IPS DF 6.9 (cell line): ENCODE measurements at regions not wholly inside any gene's neighbourhood (a gene's known extent, or its start where the extent isn't known, plus 50 kb on each side); places are given as distances from the start of the nearest gene placed in this dataset.
"Not testable (repeated sequence)": the region's sequence is repeated elsewhere in the genome, so short reads cannot be mapped to it uniquely, and the experiment has no call there.

Experiments used
- DNase-seq: peaks from one replicate; pipeline ENCODE4 v3.0.0-alpha.2; 2013; ENCODE audit warnings: low read depth, low spot score
- H3K27ac ChIP-seq: one replicate; pipeline ENCODE4 v1.5.1; 2013; ENCODE audit warnings: low read length, control low read depth
- H3K27me3 ChIP-seq: 2 replicates; pipeline ENCODE4 v1.6.1; 2013; ENCODE audit warnings: mild to moderate bottlenecking, low read length; ENCODE audit not compliant: control insufficient read depth, insufficient read depth
- H3K36me3 ChIP-seq: 2 replicates; pipeline ENCODE4 v1.6.1; 2013; ENCODE audit warnings: low read length; ENCODE audit not compliant: control insufficient read depth, insufficient read depth
- H3K4me1 ChIP-seq: 2 replicates; pipeline ENCODE4 v1.6.1; 2013; ENCODE audit warnings: low read length; ENCODE audit not compliant: control insufficient read depth, insufficient read depth
- H3K4me3 ChIP-seq: 2 replicates; pipeline ENCODE4 v1.5.1; 2013; ENCODE audit warnings: mild to moderate bottlenecking, low read length
- H3K9me3 ChIP-seq: 2 replicates; pipeline ENCODE4 v1.6.1; 2013; ENCODE audit warnings: low read length, inconsistent platforms; ENCODE audit not compliant: control insufficient read depth, insufficient read depth
- WGBS: extraction: QIAGEN DNeasy Blood & Tissue Kit; methylation state at CpG from one replicate; pipeline ENCODE4 v1.1.7; 2013; ENCODE audit warnings: mixed read lengths, missing lambda C conversion rate; ENCODE audit not compliant: insufficient read length, insufficient coverage; 5-methylcytosine and 5-hydroxymethylcytosine counted together

DNA sequence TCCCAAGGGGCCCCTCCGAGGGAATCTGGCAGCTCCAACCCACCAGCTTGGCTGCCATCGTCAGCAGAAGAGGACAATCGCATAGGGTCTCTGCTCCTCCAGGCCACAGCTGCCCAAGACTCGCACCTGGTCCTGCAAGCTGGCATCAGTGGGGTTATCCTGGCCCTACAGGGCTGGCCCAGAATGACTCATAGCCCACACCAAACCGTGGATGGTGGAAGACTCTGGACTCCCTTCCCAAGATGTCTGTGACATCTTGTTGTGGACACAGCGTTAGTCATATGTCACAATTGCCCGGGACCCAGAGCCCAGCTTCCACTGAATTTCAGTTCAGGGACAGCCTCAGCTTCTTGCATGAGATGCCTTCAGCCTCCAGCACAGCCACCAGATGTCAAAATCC lies 91.5 kb upstream of the CUX1 start:
- no peak for DNase-seq
- H3K27me3 ChIP-seq: no peaks in the 10 kb centered on the region
- H3K4me3 ChIP-seq: no peak overlapping the region
- H3K4me1 ChIP-seq: no peaks in the 10 kb centered on the region
- no CpG with 5 or more reads among the region's 7 CpGs for WGBS
- no peak overlapping the region for H3K27ac ChIP-seq
- no peaks in the 10 kb centered on the region for H3K9me3 ChIP-seq
- H3K36me3 ChIP-seq: no peaks in the 10 kb centered on the region

DNA sequence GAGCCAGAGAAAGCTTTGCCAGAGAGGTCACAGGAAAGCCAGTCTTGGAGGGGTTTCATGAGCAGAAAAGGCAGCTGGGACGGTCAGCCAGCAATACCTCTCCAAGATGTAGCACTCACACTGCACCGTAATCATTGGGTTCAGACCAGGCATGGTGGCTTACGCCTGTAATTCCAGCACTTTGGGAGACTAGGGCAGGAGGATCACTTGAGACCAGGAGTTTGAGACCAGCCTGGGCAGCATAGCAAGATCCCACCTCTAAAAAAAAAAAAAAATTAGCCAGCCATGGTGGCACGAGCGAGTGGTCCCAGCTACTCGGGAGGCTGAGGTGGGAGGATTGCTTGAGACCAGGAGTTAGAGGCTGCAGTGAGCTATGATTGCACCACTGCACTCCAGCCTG lies 90.2 kb upstream of the CUX1 start:
- H3K9me3 ChIP-seq: no peaks in the 10 kb centered on the region
- H3K4me3 ChIP-seq: no peak overlapping the region
- no peak for DNase-seq
- WGBS: no CpG with 5 or more reads among the region's 6 CpGs
- no peaks in the 10 kb centered on the region for H3K27me3 ChIP-seq
- H3K36me3 ChIP-seq: no peaks in the 10 kb centered on the region
- peaks cover 2% of the 10 kb centered on the region; the same call in 1 of the 2 replicates for H3K4me1 ChIP-seq
- H3K27ac ChIP-seq: no peak overlapping the region

GRCh38 chr7:101728128-101728527 lies 89.3 kb upstream of the CUX1 start:
- no peak for DNase-seq
- WGBS: no CpG with 5 or more reads among the region's 10 CpGs
- Histone ChIP-seq H3K36me3 (no peaks in the 10 kb centered on the region), H3K9me3 (no peaks in the 10 kb centered on the region), H3K4me3 (no peak overlapping the region), H3K27ac (no peak overlapping the region), H3K4me1 (peaks cover 2% of the 10 kb centered on the region; the same call in 1 of the 2 replicates), H3K27me3 (no peaks in the 10 kb centered on the region)

- WGBS: no CpG with 5 or more reads among the region's 6 CpGs
- not testable (repeated sequence) for H3K36me3 ChIP-seq, H3K4me3 ChIP-seq, H3K4me1 ChIP-seq, H3K27ac ChIP-seq, DNase-seq, H3K9me3 ChIP-seq, H3K27me3 ChIP-seq
Observed at GRCh38 chr7:101728873-101729240, 88.6 kb upstream of the CUX1 start.

DNA sequence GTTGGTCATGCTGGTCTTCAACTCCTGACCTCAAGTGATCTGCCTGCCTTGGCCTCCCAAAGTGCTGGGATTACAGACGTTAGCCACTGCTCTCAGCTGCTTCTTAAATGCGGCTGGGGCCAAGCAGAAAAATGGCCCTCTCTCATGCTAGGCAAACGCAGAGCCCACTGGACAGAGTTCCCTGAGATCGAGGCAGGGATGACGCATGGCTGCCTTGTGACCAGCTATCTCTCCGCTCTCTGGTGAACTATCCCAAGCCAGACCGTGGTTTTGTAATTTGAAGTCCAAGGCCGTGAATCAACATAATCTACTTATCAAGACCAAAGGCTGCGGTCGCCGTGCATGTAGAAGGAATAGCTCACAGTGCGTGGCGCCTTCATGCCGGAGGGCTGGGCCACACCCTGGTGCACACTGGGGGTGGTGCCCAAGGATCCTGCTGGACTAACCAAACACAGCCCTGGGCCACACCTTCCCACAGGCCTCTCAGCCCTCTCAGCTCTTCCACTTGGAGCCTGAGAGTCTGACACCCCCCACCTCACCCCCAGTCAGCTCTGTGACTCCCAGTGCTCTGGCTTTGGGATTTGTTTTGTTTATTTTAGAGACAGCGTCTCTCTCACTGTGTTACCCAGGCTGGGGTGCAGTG lies 88.1 kb upstream of the CUX1 start:
- Histone ChIP-seq H3K4me3 (no peak overlapping the region), H3K27me3 (no peaks in the 10 kb centered on the region), H3K4me1 (peaks cover 4% of the 10 kb centered on the region), H3K9me3 (no peaks in the 10 kb centered on the region), H3K27ac (no peak overlapping the region), H3K36me3 (no peaks in the 10 kb centered on the region)
- no CpG with 5 or more reads among the region's 15 CpGs for WGBS
- no peak for DNase-seq

DNA sequence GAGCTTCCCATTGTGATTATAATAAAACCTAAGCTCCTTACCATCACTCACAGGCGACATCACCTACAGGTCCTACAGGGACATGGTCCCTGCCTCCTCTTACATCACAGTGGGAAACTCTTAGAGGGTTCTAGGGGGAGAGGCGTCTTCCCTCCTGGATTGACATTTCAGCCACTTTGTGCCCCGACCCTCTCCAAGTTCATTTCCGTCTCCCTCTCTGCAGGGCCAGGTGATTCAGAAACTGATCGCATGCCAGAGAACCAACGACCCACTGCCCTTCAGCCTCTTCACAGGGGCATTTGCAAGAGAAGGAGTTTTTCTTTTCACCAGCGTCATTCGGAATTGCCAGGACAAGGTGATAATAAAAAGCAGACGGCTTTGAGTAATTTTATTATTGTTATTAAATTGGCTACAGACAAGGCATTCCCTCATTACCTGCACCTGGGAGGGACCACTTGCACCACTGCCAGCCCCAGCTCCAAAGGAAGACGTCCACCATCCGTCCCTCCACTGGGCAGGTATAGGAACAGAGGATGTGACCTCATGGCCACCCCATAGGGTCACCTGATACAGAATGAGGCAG lies 85.8 kb upstream of the CUX1 start:
- no peak for DNase-seq
- peaks cover 4% of the 10 kb centered on the region for H3K4me1 ChIP-seq
- no peak overlapping the region for H3K27ac ChIP-seq
- H3K36me3 ChIP-seq: no peaks in the 10 kb centered on the region
- H3K27me3 ChIP-seq: no peaks in the 10 kb centered on the region
- H3K9me3 ChIP-seq: no peaks in the 10 kb centered on the region
- H3K4me3 ChIP-seq: no peak overlapping the region
- WGBS: no CpG with 5 or more reads among the region's 11 CpGs

- H3K4me3 ChIP-seq: no peak overlapping the region
- no peaks in the 10 kb centered on the region for H3K36me3 ChIP-seq
- no CpG with 5 or more reads among the region's 24 CpGs for WGBS
- DNase-seq: no peak
- peaks cover 4% of the 10 kb centered on the region for H3K4me1 ChIP-seq
- no peaks in the 10 kb centered on the region for H3K9me3 ChIP-seq
- no peak overlapping the region for H3K27ac ChIP-seq
- no peaks in the 10 kb centered on the region for H3K27me3 ChIP-seq
Observed at GRCh38 chr7:101733713-101734475, 83.5 kb upstream of the CUX1 start.

GRCh38 chr7:101736084-101736483 lies 81.3 kb upstream of the CUX1 start:
- H3K36me3 ChIP-seq: no peaks in the 10 kb centered on the region
- no CpG with 5 or more reads among the region's 3 CpGs for WGBS
- H3K27me3 ChIP-seq: no peaks in the 10 kb centered on the region
- no peak overlapping the region for H3K27ac ChIP-seq
- no peak overlapping the region for H3K4me3 ChIP-seq
- no peaks in the 10 kb centered on the region for H3K9me3 ChIP-seq
- DNase-seq: no peak
- H3K4me1 ChIP-seq: peaks cover 4% of the 10 kb centered on the region

DNA sequence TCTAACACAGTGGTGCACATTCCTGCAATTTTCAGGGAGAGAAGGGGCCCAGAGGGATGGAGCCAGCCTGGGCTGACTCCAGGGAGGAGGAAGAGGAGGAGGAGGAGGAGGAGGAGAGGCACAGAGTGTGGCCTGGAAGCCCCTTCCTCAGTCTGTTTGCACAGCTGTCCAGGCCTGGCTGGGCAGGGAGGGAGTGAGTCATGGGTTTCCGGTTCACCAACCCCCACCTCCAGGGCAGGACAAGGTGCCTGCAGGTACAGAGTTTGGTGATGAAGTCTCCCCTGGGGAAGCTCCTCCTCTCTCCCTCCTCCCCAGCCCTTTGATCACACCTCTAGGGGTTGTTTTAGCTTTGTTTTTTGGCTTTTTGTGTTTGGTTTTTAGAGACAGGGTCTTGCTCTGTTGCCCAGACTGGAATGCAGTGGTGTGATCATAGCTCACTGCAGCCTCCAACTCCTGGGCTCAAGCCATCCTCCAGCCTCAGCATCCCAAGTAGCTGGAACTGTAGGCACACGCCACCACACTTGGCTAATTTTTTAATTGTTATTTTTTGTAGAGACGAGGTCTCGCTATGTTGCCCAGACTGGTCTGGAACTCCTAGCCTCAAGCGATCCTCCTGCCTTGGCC lies 77.5 kb upstream of the CUX1 start:
- Histone ChIP-seq H3K27ac (no peak overlapping the region), H3K36me3 (no peaks in the 10 kb centered on the region), H3K27me3 (no peaks in the 10 kb centered on the region), H3K9me3 (no peaks in the 10 kb centered on the region), H3K4me3 (no peak overlapping the region), H3K4me1 (0 out of 2 replicates have a peak, but pooled peaks cover 4% of the 10 kb centered on the region)
- DNase-seq: no peak
- no CpG with 5 or more reads among the region's 5 CpGs for WGBS

GRCh38 chr7:101740981-101741725 lies 76.3 kb upstream of the CUX1 start:
- Histone ChIP-seq H3K36me3 (no peaks in the 10 kb centered on the region), H3K27me3 (no peaks in the 10 kb centered on the region), H3K4me1 (peaks cover 6% of the 10 kb centered on the region), H3K27ac (no peak overlapping the region), H3K4me3 (no peak overlapping the region), H3K9me3 (no peaks in the 10 kb centered on the region)
- no peak for DNase-seq
- no CpG with 5 or more reads among the region's 9 CpGs for WGBS
